Mesenchymal stem cell (in vitro differentiated cells and primary cell): ENCODE measurements at regions not wholly inside any gene's neighbourhood (a gene's known extent, or its start where the extent isn't known, plus 50 kb on each side); places are given as distances from the start of the nearest gene placed in this dataset.

Experiments used
- DNase-seq: peaks from one replicate; pipeline ENCODE4 v3.0.0-alpha.2; 2013
- H2AFZ ChIP-seq: one replicate; pipeline ENCODE4 v1.6.1; 2013; ENCODE audit warnings: low read depth, mild to moderate bottlenecking, control low read depth, inconsistent platforms, low read length, moderate library complexity
- H2AK5ac ChIP-seq: 2 replicates; pipeline ENCODE4 v1.6.1; 2013; ENCODE audit warnings: low read length, moderate library complexity, mild to moderate bottlenecking, inconsistent platforms; ENCODE audit not compliant: severe bottlenecking
- H2BK120ac ChIP-seq: one replicate; pipeline ENCODE4 v1.6.1; 2013; ENCODE audit warnings: low read depth, mild to moderate bottlenecking, inconsistent platforms, low read length, moderate library complexity
- H2BK12ac ChIP-seq, 2 experiments: one replicate each; pipeline ENCODE4 v1.6.1; 2013; ENCODE audit warnings: inconsistent platforms in 2 of 2, low read length in 2 of 2, mild to moderate bottlenecking in 2 of 2, moderate library complexity in 2 of 2, control low read depth in 1 of 2
- H2BK15ac ChIP-seq: one replicate; pipeline ENCODE4 v1.6.1; 2013; ENCODE audit warnings: mild to moderate bottlenecking, low read depth, inconsistent platforms; ENCODE audit not compliant: poor library complexity, severe bottlenecking
- H2BK5ac ChIP-seq: 2 replicates; pipeline ENCODE4 v1.6.1; 2013; ENCODE audit warnings: low read depth, mild to moderate bottlenecking, low read length, control low read depth, inconsistent platforms; ENCODE audit not compliant: poor library complexity, severe bottlenecking
- H3K14ac ChIP-seq, 2 experiments: one replicate each; pipeline ENCODE4 v1.6.1; 2013; ENCODE audit warnings: inconsistent platforms in 2 of 2, low read length in 2 of 2, control low read depth in 1 of 2, mild to moderate bottlenecking in 1 of 2, moderate library complexity in 1 of 2
- H3K18ac ChIP-seq, 2 experiments: one replicate each; pipeline ENCODE4 v1.6.1; 2013; ENCODE audit warnings: inconsistent platforms in 2 of 2, low read length in 2 of 2, control low read depth in 1 of 2, low read depth in 1 of 2, mild to moderate bottlenecking in 1 of 2
- H3K23ac ChIP-seq, 2 experiments: one replicate each; pipeline ENCODE4 v1.6.1; 2013; ENCODE audit warnings: inconsistent platforms in 2 of 2, low read length in 2 of 2, mild to moderate bottlenecking in 2 of 2, moderate library complexity in 2 of 2, control low read depth in 1 of 2
- H3K27ac ChIP-seq: 2 replicates; pipeline ENCODE4 v1.5.1; 2013; ENCODE audit warnings: mild to moderate bottlenecking, moderate library complexity, low read length, control low read depth, inconsistent platforms; ENCODE audit not compliant: poor library complexity, severe bottlenecking
- H3K27me3 ChIP-seq, 2 experiments: 2 replicates each; pipeline versions ENCODE4 v1.6.1 to v1.7.0; 2013; ENCODE audit warnings: low read length in 2 of 2, mild to moderate bottlenecking in 2 of 2, moderate library complexity in 2 of 2, control low read depth in 1 of 2, inconsistent platforms in 1 of 2; ENCODE audit not compliant: control insufficient read depth in 1 of 2, insufficient read depth in 1 of 2
- H3K36me3 ChIP-seq, 2 experiments: 2 replicates each; pipeline versions ENCODE4 v1.6.1 to v1.7.0; 2013; ENCODE audit warnings: low read length in 2 of 2, control low read depth in 1 of 2, inconsistent platforms in 1 of 2, low read depth in 1 of 2, mild to moderate bottlenecking in 1 of 2; ENCODE audit not compliant: insufficient read depth in 2 of 2, control insufficient read depth in 1 of 2
- H3K4ac ChIP-seq, 2 experiments: one replicate each; pipeline ENCODE4 v1.6.1; 2013; ENCODE audit warnings: inconsistent platforms in 2 of 2, low read length in 2 of 2, mild to moderate bottlenecking in 2 of 2, moderate library complexity in 2 of 2, control low read depth in 1 of 2, low read depth in 1 of 2
- H3K4me1 ChIP-seq: 2 replicates; pipeline ENCODE4 v1.6.1; 2013; ENCODE audit warnings: low read depth, low read length, control low read depth; ENCODE audit not compliant: control insufficient read depth, insufficient read depth
- H3K4me2 ChIP-seq: 2 replicates; pipeline ENCODE4 v1.6.1; 2013; ENCODE audit warnings: low read length, mild to moderate bottlenecking, inconsistent platforms; ENCODE audit not compliant: poor library complexity, severe bottlenecking
- H3K4me3 ChIP-seq, 2 experiments: 2 replicates each; pipeline versions ENCODE4 v1.5.1 to v1.7.0; 2013; ENCODE audit warnings: low read length in 2 of 2, mild to moderate bottlenecking in 2 of 2, control low read depth in 1 of 2, low read depth in 1 of 2; ENCODE audit not compliant: insufficient read depth in 1 of 2
- H3K79me1 ChIP-seq: replicated peaks from 2 replicates; pipeline ENCODE4 v1.6.1; 2013; ENCODE audit warnings: mild to moderate bottlenecking, control low read depth, low read length, inconsistent platforms; ENCODE audit not compliant: poor library complexity, severe bottlenecking
- H3K9ac ChIP-seq: 2 replicates; pipeline ENCODE4 v1.7.0; 2013; ENCODE audit warnings: mild to moderate bottlenecking, low read length, moderate library complexity
- H3K9me3 ChIP-seq: 2 replicates; pipeline ENCODE4 v1.7.0; 2013; ENCODE audit warnings: mild to moderate bottlenecking, low read length; ENCODE audit not compliant: control insufficient read depth
- H4K8ac ChIP-seq: one replicate; pipeline ENCODE4 v1.6.1; 2013; ENCODE audit warnings: inconsistent platforms, mild to moderate bottlenecking, low read length, moderate library complexity
- H4K91ac ChIP-seq: one replicate; pipeline ENCODE4 v1.6.1; 2013; ENCODE audit warnings: mild to moderate bottlenecking, low read length, inconsistent platforms
- WGBS: methylation state at CpG from one replicate; pipeline ENCODE4 v1.1.7; 2013; ENCODE audit warnings: mixed read lengths; 5-methylcytosine and 5-hydroxymethylcytosine counted together

DNA sequence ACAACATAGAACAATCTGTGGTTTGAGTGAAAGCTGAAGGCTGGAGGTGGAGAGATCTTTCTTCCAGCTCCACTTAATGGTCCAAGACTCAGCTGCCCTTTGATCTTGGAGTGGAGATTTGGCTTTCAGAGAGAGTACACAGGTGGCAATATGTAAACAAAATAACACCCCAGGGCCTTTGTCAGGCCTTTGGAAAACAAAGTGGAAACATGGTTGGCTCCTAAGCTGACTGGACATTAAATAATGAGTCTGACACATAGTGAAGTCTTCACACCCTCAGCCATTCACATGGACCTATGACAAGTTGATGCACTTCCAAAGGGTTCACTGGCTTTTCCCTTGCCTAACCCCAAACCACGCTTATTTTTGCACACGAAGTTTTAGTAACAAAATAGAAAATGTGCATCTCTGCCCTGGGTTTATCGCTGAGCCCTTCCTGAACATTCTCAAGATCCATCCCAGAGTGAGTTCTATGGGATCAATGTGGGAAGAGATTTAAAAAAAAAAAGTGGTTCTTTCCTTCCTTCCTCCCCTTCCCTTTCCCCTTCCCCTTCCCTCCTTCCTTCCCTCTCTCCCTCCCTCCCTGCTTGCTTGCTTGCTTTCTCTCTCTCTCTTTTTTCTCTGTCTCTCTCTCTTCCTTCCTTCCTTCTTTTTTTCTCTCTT lies 201.3 kb upstream of the NT5C1B start:
- Histone ChIP-seq H2BK5ac (no peak overlapping the region), H3K79me1 (no peaks in the 10 kb centered on the region), H3K4me3 (no peak overlapping the region), H3K27me3 (no peaks in the 10 kb centered on the region), H3K27ac (no peak overlapping the region), H2BK12ac (no peak overlapping the region), H2AFZ (no peak overlapping the region), H2BK15ac (no peak overlapping the region), H2BK120ac (no peak overlapping the region), H3K9ac (no peak overlapping the region), H4K91ac (no peak overlapping the region), H3K9me3 (no peaks in the 10 kb centered on the region), H4K8ac (no peak overlapping the region), H3K4me1 (peaks cover 8% of the 10 kb centered on the region), H3K18ac (no peak overlapping the region), H3K14ac (no peak overlapping the region), H3K23ac (no peak overlapping the region), H3K4me2 (no peak overlapping the region), H3K4ac (no peak overlapping the region), H3K36me3 (no peaks in the 10 kb centered on the region), H2AK5ac (peak overlapping the region; percentile 84)
- DNase-seq = peak; percentile 4
- 100% methylated on average over 1 of the region's 3 CpGs for WGBS

DNA sequence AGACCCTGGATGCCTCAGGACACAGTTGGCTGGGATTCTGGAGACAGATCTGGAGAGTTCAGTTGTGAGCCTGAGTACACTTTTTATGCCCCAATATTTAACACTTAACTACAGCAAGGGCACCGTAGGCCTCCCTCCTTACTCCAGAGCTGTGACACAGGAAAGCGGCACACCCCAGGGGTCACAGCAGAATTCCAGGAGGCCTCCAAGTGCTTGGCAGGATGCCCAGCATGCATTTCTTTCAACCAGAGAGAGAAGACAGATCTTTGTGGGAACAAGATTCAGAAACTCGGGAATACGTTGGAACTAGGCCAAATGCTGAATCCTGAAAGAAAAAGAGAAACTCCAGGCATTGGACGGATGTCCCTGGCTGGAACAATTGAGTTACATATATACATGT lies 199.2 kb upstream of the NT5C1B start:
- Histone ChIP-seq H4K91ac (no peak overlapping the region), H2BK120ac (no peak overlapping the region), H3K9ac (no peak overlapping the region), H3K4me1 (peaks cover 8% of the 10 kb centered on the region), H2BK15ac (no peak overlapping the region), H3K4me2 (no peak overlapping the region), H3K9me3 (peaks cover 10% of the 10 kb centered on the region), H2AFZ (no peak overlapping the region), H3K4ac (no peak overlapping the region), H3K27ac (peak overlapping the region; percentile 84), H4K8ac (no peak overlapping the region), H3K4me3 (no peak overlapping the region), H2BK12ac (no peak overlapping the region), H3K23ac (no peak overlapping the region), H2AK5ac (no peak overlapping the region), H2BK5ac (no peak overlapping the region), H3K27me3 (no peaks in the 10 kb centered on the region), H3K18ac (no peak overlapping the region), H3K79me1 (no peaks in the 10 kb centered on the region), H3K14ac (no peak overlapping the region), H3K36me3 (no peaks in the 10 kb centered on the region)
- DNase-seq = peak; percentile 83
- WGBS = 42% methylated on average over 4 of the region's 5 CpGs

DNA sequence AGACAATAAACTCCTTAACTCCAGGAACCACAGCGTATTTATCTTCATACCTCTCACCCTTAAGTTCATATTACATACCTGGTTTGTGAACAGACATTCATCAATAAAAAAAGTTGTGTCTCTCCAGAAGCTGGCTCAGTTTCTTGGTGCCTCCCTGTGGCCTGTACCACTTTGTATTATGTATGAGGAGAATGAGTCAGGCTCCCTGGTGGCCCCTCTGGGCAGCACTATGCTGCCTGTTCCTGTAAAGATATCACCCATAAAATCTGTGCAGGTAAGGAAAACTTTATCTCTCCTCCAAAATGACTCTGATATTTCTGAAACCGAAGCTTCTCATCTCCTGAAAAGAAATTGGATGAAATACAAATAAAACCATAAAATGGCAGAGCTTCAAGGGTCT lies 198.4 kb upstream of the NT5C1B start:
- Histone ChIP-seq H2BK5ac (no peak overlapping the region), H3K27ac (no peak overlapping the region), H3K27me3 (no peaks in the 10 kb centered on the region), H2BK120ac (no peak overlapping the region), H3K14ac (no peak overlapping the region), H3K36me3 (no peaks in the 10 kb centered on the region), H3K9me3 (peaks cover 10% of the 10 kb centered on the region), H4K91ac (no peak overlapping the region), H3K79me1 (no peaks in the 10 kb centered on the region), H2AFZ (no peak overlapping the region), H3K4me1 (peaks cover 6% of the 10 kb centered on the region), H3K4ac (peak overlapping the region in 1 of 2 experiments; percentile 24), H2BK15ac (no peak overlapping the region), H3K18ac (no peak overlapping the region), H3K4me2 (no peak overlapping the region), H3K23ac (no peak overlapping the region), H4K8ac (no peak overlapping the region), H2BK12ac (no peak overlapping the region), H2AK5ac (no peak overlapping the region), H3K9ac (no peak overlapping the region), H3K4me3 (no peak overlapping the region)
- DNase-seq = peak; percentile 8
- 100% methylated on average over 2 of the region's 2 CpGs for WGBS

DNA sequence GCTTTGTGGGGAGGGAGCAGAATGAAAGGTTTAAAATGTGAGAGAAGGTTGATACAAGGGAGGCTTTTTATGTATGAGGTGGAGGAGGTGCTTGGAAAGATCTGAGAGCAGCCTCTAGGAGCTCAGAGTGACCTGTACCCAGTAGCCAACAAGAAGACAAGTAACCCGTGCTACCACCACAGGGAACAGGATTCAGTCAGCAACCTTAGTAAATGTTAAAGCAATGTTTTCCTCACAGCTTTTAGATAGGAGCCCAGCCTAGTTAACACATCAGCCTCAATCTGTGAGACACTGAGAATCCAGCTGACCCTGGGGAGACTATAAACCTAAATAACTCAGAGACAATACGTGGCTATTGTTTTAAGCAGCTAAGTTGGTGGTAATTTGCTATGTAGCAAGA lies 194.9 kb upstream of the NT5C1B start:
- no peak overlapping the region for H2BK15ac ChIP-seq
- no peak overlapping the region for H3K4ac ChIP-seq
- no peak overlapping the region for H3K4me2 ChIP-seq
- H3K18ac ChIP-seq = peak overlapping the region in 1 of 2 experiments; percentile 21
- no peak overlapping the region for H2BK5ac ChIP-seq
- no peak overlapping the region for H3K9ac ChIP-seq
- no peak overlapping the region for H4K91ac ChIP-seq
- WGBS = 76% methylated on average over 2 of the region's 2 CpGs
- no peaks in the 10 kb centered on the region for H3K36me3 ChIP-seq
- no peak overlapping the region for H2AK5ac ChIP-seq
- H3K79me1 ChIP-seq = no peaks in the 10 kb centered on the region
- H3K23ac ChIP-seq = no peak overlapping the region
- H3K27ac ChIP-seq = no peak overlapping the region
- peaks cover 3% of the 10 kb centered on the region for H3K4me1 ChIP-seq
- H3K27me3 ChIP-seq = no peaks in the 10 kb centered on the region
- H3K4me3 ChIP-seq = no peak overlapping the region
- H3K14ac ChIP-seq = no peak overlapping the region
- H4K8ac ChIP-seq = no peak overlapping the region
- H2BK120ac ChIP-seq = no peak overlapping the region
- H2BK12ac ChIP-seq = no peak overlapping the region
- peaks cover 10% of the 10 kb centered on the region for H3K9me3 ChIP-seq
- no peak for DNase-seq
- H2AFZ ChIP-seq = no peak overlapping the region
